ENCODE measurements at regions not wholly inside any gene's neighbourhood (a gene's known extent, or its start where the extent isn't known, plus 50 kb on each side); places are given as distances from the start of the nearest gene placed in this dataset.

- TF ChIP-seq POLR2A (IDR thresholded peaks at IDR 0.05) = no peak
- TF ChIP-seq, protein P1, sequence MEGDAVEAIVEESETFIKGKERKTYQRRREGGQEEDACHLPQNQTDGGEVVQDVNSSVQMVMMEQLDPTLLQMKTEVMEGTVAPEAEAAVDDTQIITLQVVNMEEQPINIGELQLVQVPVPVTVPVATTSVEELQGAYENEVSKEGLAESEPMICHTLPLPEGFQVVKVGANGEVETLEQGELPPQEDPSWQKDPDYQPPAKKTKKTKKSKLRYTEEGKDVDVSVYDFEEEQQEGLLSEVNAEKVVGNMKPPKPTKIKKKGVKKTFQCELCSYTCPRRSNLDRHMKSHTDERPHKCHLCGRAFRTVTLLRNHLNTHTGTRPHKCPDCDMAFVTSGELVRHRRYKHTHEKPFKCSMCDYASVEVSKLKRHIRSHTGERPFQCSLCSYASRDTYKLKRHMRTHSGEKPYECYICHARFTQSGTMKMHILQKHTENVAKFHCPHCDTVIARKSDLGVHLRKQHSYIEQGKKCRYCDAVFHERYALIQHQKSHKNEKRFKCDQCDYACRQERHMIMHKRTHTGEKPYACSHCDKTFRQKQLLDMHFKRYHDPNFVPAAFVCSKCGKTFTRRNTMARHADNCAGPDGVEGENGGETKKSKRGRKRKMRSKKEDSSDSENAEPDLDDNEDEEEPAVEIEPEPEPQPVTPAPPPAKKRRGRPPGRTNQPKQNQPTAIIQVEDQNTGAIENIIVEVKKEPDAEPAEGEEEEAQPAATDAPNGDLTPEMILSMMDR (IDR thresholded peaks at IDR 0.05) = no peak
Measured at GRCh38 chr7:130908345-130909160, 174.5 kb upstream of the KLF14 start.
